ENCODE measurements at regions not wholly inside any gene's neighbourhood (a gene's known extent, or its start where the extent isn't known, plus 50 kb on each side); places are given as distances from the start of the nearest gene placed in this dataset.

DNA sequence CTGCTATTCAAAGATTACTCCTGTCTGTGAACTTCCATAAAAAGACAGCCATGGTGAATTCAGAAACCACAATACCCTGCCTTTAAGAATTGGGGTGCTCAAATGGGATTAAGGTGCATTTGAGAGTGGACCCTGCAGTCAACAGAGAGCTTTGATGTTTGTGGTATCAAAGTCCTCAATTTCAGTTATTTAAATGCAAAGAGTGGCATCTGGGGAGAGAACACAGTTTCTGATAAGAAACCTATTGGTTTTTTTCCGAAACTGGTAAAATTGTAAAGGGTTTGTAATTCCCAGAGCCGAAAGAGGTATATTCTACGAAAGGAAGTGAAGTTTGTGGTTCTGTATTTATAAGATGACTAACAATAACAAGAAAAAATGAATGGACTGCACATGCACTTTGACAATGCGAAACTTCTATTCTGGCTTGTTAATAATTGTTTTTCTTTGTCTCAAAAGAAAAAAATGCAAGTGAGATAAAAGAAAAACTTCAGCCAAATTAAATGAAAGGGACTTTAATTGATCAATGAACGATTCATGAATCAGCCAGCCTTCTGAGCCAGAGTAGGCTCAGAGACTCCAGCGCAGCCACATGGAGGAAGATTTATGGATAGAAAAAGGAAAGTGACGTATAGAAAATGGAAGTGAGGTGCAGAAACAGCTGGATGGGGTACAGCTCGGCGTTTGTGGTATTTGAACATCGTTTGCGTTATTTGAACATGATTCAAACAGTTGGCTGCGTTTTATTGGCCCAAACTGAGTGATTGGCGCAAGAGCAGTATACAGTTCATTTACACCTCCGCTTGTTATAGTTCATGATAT lies 70.5 kb upstream of the DUSP22 start:
- Histone ChIP-seq H3K27me3 (ENCODE audit: insufficient read depth, poor library complexity, severe bottlenecking) (no peaks in the 10 kb centered on the region), H3K4me3 (replicated peaks; ENCODE audit: insufficient read depth, low read length) (no peak overlapping the region), H3K27ac (replicated peaks) (no peak overlapping the region)
- no peak for DNase-seq (ENCODE audit: low read depth in 1 of 2, low spot score in 1 of 2)
- TF ChIP-seq POLR2AphosphoS5 (IDR thresholded peaks at IDR 0.05; ENCODE audit: low read depth) (no peak), GABPA (IDR thresholded peaks at IDR 0.05; ENCODE audit: low read depth) (no peak), SPI1 (IDR thresholded peaks at IDR 0.05; ENCODE audit: borderline replicate concordance, low read depth) (no peak)
- TF ChIP-seq, protein P1, sequence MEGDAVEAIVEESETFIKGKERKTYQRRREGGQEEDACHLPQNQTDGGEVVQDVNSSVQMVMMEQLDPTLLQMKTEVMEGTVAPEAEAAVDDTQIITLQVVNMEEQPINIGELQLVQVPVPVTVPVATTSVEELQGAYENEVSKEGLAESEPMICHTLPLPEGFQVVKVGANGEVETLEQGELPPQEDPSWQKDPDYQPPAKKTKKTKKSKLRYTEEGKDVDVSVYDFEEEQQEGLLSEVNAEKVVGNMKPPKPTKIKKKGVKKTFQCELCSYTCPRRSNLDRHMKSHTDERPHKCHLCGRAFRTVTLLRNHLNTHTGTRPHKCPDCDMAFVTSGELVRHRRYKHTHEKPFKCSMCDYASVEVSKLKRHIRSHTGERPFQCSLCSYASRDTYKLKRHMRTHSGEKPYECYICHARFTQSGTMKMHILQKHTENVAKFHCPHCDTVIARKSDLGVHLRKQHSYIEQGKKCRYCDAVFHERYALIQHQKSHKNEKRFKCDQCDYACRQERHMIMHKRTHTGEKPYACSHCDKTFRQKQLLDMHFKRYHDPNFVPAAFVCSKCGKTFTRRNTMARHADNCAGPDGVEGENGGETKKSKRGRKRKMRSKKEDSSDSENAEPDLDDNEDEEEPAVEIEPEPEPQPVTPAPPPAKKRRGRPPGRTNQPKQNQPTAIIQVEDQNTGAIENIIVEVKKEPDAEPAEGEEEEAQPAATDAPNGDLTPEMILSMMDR (IDR thresholded peaks at IDR 0.05; ENCODE audit: insufficient read depth, low read length): no peak
- TF ChIP-seq, protein P2, sequence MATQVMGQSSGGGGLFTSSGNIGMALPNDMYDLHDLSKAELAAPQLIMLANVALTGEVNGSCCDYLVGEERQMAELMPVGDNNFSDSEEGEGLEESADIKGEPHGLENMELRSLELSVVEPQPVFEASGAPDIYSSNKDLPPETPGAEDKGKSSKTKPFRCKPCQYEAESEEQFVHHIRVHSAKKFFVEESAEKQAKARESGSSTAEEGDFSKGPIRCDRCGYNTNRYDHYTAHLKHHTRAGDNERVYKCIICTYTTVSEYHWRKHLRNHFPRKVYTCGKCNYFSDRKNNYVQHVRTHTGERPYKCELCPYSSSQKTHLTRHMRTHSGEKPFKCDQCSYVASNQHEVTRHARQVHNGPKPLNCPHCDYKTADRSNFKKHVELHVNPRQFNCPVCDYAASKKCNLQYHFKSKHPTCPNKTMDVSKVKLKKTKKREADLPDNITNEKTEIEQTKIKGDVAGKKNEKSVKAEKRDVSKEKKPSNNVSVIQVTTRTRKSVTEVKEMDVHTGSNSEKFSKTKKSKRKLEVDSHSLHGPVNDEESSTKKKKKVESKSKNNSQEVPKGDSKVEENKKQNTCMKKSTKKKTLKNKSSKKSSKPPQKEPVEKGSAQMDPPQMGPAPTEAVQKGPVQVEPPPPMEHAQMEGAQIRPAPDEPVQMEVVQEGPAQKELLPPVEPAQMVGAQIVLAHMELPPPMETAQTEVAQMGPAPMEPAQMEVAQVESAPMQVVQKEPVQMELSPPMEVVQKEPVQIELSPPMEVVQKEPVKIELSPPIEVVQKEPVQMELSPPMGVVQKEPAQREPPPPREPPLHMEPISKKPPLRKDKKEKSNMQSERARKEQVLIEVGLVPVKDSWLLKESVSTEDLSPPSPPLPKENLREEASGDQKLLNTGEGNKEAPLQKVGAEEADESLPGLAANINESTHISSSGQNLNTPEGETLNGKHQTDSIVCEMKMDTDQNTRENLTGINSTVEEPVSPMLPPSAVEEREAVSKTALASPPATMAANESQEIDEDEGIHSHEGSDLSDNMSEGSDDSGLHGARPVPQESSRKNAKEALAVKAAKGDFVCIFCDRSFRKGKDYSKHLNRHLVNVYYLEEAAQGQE (IDR thresholded peaks at IDR 0.05; ENCODE audit: insufficient replicate concordance, low read depth): no peak

DNA sequence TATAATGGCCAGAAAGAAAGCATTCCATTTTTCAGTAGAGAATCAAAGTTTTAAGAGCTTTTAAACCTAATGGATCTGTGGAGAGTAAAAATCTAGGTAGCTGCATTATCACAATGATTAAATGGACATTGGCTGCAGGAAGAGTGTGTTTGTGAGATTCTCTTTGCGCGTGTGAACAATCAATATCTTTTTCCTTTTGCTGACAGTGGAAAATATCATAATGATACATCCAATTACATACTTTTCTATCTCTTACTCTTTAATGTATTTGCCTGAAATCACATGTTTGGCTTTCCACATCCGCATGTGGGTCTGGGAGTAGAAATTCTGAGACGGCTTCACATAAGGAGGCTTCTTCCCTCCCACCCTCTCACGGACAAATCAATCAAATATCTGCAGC lies 69.8 kb upstream of the DUSP22 start:
- DNase-seq (ENCODE audit: low read depth in 1 of 2, low spot score in 1 of 2): no peak
- Histone ChIP-seq H3K27ac (replicated peaks) (no peak overlapping the region), H3K27me3 (ENCODE audit: insufficient read depth, poor library complexity, severe bottlenecking) (no peaks in the 10 kb centered on the region), H3K4me3 (replicated peaks; ENCODE audit: insufficient read depth, low read length) (no peak overlapping the region)
- TF ChIP-seq GABPA (IDR thresholded peaks at IDR 0.05; ENCODE audit: low read depth) (no peak), SPI1 (IDR thresholded peaks at IDR 0.05; ENCODE audit: borderline replicate concordance, low read depth) (no peak), POLR2AphosphoS5 (IDR thresholded peaks at IDR 0.05; ENCODE audit: low read depth) (no peak)
- TF ChIP-seq, protein P1 (IDR thresholded peaks at IDR 0.05; ENCODE audit: insufficient read depth, low read length): no peak
- TF ChIP-seq, protein P2 (IDR thresholded peaks at IDR 0.05; ENCODE audit: insufficient replicate concordance, low read depth): no peak

DNA sequence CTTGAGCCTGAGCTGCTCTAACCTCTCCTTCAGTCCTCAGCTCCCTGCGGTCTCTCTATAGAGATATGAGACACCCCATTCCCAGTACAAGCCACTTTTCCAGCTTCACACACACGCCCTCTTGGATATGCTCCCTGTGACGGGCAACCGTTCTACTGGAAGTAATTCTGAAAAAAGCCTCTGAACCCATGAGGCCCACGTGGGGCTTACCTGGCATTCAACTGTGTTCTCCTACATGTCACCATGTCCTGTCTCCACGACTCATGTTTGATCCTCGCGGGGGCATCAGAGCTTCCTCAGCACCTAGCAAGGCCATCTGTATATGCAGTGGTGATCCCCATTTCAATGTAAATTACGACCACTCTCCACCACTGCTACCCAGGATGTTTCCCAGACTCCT lies 69.2 kb upstream of the DUSP22 start:
- no peak overlapping the region for H3K27ac ChIP-seq (replicated peaks)
- no peak overlapping the region for H3K4me3 ChIP-seq (replicated peaks; ENCODE audit: insufficient read depth, low read length)
- H3K27me3 ChIP-seq (ENCODE audit: insufficient read depth, poor library complexity, severe bottlenecking): no peaks in the 10 kb centered on the region
- DNase-seq (ENCODE audit: low read depth in 1 of 2, low spot score in 1 of 2): no peak
- no peak for TF ChIP-seq GABPA (IDR thresholded peaks at IDR 0.05; ENCODE audit: low read depth)
- no peak for TF ChIP-seq SPI1 (IDR thresholded peaks at IDR 0.05; ENCODE audit: borderline replicate concordance, low read depth)
- TF ChIP-seq, protein P2 (IDR thresholded peaks at IDR 0.05; ENCODE audit: insufficient replicate concordance, low read depth): no peak
- TF ChIP-seq POLR2AphosphoS5 (IDR thresholded peaks at IDR 0.05; ENCODE audit: low read depth): no peak
- TF ChIP-seq, protein P1 (IDR thresholded peaks at IDR 0.05; ENCODE audit: insufficient read depth, low read length): no peak
